ENCODE measurements at regions not wholly inside any gene's neighbourhood (a gene's known extent, or its start where the extent isn't known, plus 50 kb on each side); places are given as distances from the start of the nearest gene placed in this dataset.

DNA sequence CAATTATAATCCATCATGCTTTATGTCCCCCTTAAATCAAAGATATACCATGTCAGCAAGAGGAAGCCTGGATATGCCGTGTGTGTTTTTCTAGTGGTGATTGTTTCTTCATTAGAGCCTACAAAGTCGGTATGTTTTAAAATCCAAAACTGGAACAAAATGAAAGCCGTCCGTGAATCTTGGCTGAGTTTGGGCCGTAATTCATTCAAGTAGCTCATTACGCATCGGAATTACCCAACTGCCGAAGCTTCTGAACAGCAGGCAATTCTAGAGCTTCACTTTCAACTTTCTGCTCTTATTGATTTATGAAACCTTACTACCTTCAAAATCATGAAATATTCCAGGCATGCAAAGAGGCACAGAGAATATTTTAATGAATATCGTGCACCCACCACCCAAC, 224.7 kb downstream of the AACS start:
- TF ChIP-seq, protein P1, sequence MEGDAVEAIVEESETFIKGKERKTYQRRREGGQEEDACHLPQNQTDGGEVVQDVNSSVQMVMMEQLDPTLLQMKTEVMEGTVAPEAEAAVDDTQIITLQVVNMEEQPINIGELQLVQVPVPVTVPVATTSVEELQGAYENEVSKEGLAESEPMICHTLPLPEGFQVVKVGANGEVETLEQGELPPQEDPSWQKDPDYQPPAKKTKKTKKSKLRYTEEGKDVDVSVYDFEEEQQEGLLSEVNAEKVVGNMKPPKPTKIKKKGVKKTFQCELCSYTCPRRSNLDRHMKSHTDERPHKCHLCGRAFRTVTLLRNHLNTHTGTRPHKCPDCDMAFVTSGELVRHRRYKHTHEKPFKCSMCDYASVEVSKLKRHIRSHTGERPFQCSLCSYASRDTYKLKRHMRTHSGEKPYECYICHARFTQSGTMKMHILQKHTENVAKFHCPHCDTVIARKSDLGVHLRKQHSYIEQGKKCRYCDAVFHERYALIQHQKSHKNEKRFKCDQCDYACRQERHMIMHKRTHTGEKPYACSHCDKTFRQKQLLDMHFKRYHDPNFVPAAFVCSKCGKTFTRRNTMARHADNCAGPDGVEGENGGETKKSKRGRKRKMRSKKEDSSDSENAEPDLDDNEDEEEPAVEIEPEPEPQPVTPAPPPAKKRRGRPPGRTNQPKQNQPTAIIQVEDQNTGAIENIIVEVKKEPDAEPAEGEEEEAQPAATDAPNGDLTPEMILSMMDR (IDR thresholded peaks at IDR 0.05) = no peak
- TF ChIP-seq ZFX (IDR thresholded peaks at IDR 0.05; ENCODE audit: borderline replicate concordance) = no peak
